PC-9 (cell line): ENCODE measurements at regions not wholly inside any gene's neighbourhood (a gene's known extent, or its start where the extent isn't known, plus 50 kb on each side); places are given as distances from the start of the nearest gene placed in this dataset.
A peak's percentile ranks its signal among the peaks of the same experiment; 100 is the strongest.

Source experiments
- BruUV-seq: library from RNA; stranded (reverse); fragments of 400-500 nt; replicated peaks from 2 replicates; lab custom pipeline; 2021; lab: Mats Ljungman, UMichigan
- CTCF ChIA-PET: fragments of 300-600 bp; sonication (Branson Sonifier 250); formaldehyde crosslinking; loops from one replicate; lab custom pipeline; 2022; ENCODE audit warnings: antibody characterized with exemption; lab: Charles Lee
- POLR2A ChIA-PET: fragments of 300-600 bp; sonication (Branson Sonifier 250); formaldehyde crosslinking; loops from one replicate; lab custom pipeline; 2022; ENCODE audit warnings: antibody characterized with exemption; ENCODE audit not compliant: unreplicated experiment; lab: Charles Lee
- DNase-seq, 2 experiments: peaks; one replicate each; pipeline versions ENCODE4 v3.0.0 to v3.0.0-alpha.2; 2015 to 2022; ENCODE audit warnings: mixed read lengths in 1 of 2
- H2AFZ ChIP-seq: fragments of 200-600 bp; sonication (generic); 2 replicates; pipeline ENCODE4 v1.8.1; 2017; ENCODE audit warnings: antibody characterized with exemption
- H3F3A ChIP-seq: fragments of 200-600 bp; sonication (generic); 2 replicates; pipeline ENCODE4 v1.8.1; 2017; ENCODE audit warnings: antibody characterized with exemption, mild to moderate bottlenecking, low read depth; ENCODE audit not compliant: insufficient read depth
- H3K27ac ChIP-seq: fragments of 200-600 bp; sonication (generic); 2 replicates; pipeline ENCODE4 v1.6.1; 2016; ENCODE audit warnings: mixed run types
- H3K27me3 ChIP-seq: fragments of 200-600 bp; sonication (generic); 2 replicates; pipeline ENCODE4 v1.6.1; 2016; ENCODE audit warnings: low read depth, mixed run types; ENCODE audit not compliant: insufficient read depth
- H3K36me3 ChIP-seq: fragments of 200-600 bp; sonication (generic); 2 replicates; pipeline ENCODE4 v1.6.1; 2016; ENCODE audit warnings: low read depth, mixed run types
- H3K4me1 ChIP-seq: fragments of 200-600 bp; sonication (generic); replicated peaks from 2 replicates; pipeline ENCODE4 v1.6.1; 2016; ENCODE audit warnings: mixed run types; ENCODE audit not compliant: insufficient read depth
- H3K4me2 ChIP-seq: fragments of 200-600 bp; sonication (generic); 2 replicates; pipeline ENCODE4 v1.6.1; 2017; ENCODE audit warnings: mixed run types
- H3K4me3 ChIP-seq: fragments of 200-600 bp; sonication (generic); 2 replicates; pipeline ENCODE4 v1.6.1; 2016; ENCODE audit warnings: mixed run types
- H3K79me2 ChIP-seq: fragments of 200-600 bp; sonication (generic); 2 replicates; pipeline ENCODE4 v1.6.1; 2017; ENCODE audit warnings: low read depth, mixed run types
- H3K9me2 ChIP-seq: fragments of 200-600 bp; sonication (generic); 2 replicates; pipeline ENCODE4 v1.8.1; 2017; ENCODE audit warnings: mild to moderate bottlenecking; ENCODE audit not compliant: insufficient read depth
- H3K9me3 ChIP-seq: fragments of 200-600 bp; sonication (generic); 2 replicates; pipeline ENCODE4 v1.8.1; 2016; ENCODE audit warnings: low read depth; ENCODE audit not compliant: insufficient read depth
- H4K20me1 ChIP-seq: fragments of 200-600 bp; sonication (generic); 2 replicates; pipeline ENCODE4 v1.8.1; 2017; ENCODE audit not compliant: insufficient read depth
- EZH2 ChIP-seq: fragments of 200-600 bp; sonication (generic); IDR thresholded peaks from 2 replicates; pipeline ENCODE4 v1.8.0; 2017; ENCODE audit warnings: antibody characterized with exemption, low read depth
- intact Hi-C: fragments of 100-400 bp; cut with micrococcal nuclease; formaldehyde crosslinking; loops from one replicate; pipeline ENCODE4 v1.10.0; 2022; ENCODE audit not compliant: unreplicated experiment
- TF ChIP-seq, protein P1 (sequence below): fragments of 200-600 bp; sonication (generic); conservative IDR thresholded peaks from 2 replicates; pipeline ENCODE4 v1.6.1; 2017; ENCODE audit warnings: mixed run types, antibody characterized with exemption, mild to moderate bottlenecking, moderate library complexity

DNA sequence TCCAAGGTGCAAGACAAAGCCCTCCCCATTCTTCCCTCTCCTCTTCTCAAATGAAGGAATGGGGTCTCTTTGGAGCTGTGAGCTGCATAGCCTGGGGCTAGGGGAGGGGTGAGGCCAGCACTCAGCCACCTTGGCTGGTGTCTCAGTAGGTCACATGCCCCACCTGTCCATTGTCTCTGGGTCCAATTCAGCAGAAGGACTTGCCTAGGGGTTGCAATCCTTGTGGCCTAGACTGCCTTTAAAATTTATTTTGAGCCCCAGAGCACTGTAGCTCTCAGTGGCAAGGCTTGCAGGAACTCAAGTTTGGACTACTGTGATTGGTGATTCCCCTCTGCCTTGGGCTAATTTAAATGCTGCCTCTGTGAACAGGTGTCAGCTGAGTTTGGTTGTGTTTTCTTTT, 336.7 kb downstream of the DDX10 start:
- Histone ChIP-seq H3K79me2 (no peaks in the 10 kb centered on the region), H4K20me1 (no peaks in the 10 kb centered on the region), H3K27ac (no peak overlapping the region), H2AFZ (no peak overlapping the region), H3K4me1 (no peaks in the 10 kb centered on the region), H3K27me3 (no peaks in the 10 kb centered on the region), H3K4me2 (no peak overlapping the region), H3K9me2 (no peaks in the 10 kb centered on the region), H3K36me3 (no peaks in the 10 kb centered on the region), H3K9me3 (no peaks in the 10 kb centered on the region), H3K4me3 (no peak overlapping the region), H3F3A (no peaks in the 10 kb centered on the region)
- ChIA-PET CTCF (no interaction called here), POLR2A (no interaction called here)
- TF ChIP-seq EZH2: no peak
- TF ChIP-seq, protein P1, sequence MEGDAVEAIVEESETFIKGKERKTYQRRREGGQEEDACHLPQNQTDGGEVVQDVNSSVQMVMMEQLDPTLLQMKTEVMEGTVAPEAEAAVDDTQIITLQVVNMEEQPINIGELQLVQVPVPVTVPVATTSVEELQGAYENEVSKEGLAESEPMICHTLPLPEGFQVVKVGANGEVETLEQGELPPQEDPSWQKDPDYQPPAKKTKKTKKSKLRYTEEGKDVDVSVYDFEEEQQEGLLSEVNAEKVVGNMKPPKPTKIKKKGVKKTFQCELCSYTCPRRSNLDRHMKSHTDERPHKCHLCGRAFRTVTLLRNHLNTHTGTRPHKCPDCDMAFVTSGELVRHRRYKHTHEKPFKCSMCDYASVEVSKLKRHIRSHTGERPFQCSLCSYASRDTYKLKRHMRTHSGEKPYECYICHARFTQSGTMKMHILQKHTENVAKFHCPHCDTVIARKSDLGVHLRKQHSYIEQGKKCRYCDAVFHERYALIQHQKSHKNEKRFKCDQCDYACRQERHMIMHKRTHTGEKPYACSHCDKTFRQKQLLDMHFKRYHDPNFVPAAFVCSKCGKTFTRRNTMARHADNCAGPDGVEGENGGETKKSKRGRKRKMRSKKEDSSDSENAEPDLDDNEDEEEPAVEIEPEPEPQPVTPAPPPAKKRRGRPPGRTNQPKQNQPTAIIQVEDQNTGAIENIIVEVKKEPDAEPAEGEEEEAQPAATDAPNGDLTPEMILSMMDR: no peak
- no TSS peak for BruUV-seq
- DNase-seq: no peak
- intact Hi-C loops: no loop called here

DNA sequence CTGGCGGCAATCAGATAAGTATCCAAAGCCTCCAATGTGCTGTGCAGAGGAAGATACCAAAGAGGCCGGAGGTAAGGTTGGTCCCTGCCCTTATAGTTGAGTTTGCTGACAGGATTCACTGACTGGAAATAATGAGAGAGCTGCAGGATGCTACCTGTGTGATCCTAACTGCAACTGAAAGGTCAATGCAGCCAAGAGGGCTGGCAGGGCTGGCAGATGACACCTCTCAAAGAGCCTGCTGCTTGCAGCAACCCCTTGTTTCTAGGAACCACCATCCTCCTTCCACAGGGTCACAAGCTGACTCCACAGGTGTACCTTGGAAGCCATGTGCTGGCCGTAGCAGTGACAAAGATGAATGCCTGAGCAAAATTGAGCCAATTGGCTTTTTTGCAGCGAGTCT, 348.1 kb downstream of the DDX10 start:
- Histone ChIP-seq H3K9me3 (no peaks in the 10 kb centered on the region), H3K4me3 (no peak overlapping the region), H3K36me3 (no peaks in the 10 kb centered on the region), H3K9me2 (no peaks in the 10 kb centered on the region), H3K4me1 (no peaks in the 10 kb centered on the region; the same call in 1 of the 2 replicates), H4K20me1 (no peaks in the 10 kb centered on the region), H3K79me2 (no peaks in the 10 kb centered on the region), H2AFZ (no peak overlapping the region), H3K4me2 (no peak overlapping the region), H3K27me3 (no peaks in the 10 kb centered on the region), H3K27ac (no peak overlapping the region), H3F3A (no peaks in the 10 kb centered on the region)
- no peak for TF ChIP-seq EZH2
- TF ChIP-seq, protein P1: no peak
- ChIA-PET POLR2A (no interaction called here), CTCF (no interaction called here)
- BruUV-seq: no TSS peak
- intact Hi-C loops: no loop called here
- DNase-seq: no peak

DNA sequence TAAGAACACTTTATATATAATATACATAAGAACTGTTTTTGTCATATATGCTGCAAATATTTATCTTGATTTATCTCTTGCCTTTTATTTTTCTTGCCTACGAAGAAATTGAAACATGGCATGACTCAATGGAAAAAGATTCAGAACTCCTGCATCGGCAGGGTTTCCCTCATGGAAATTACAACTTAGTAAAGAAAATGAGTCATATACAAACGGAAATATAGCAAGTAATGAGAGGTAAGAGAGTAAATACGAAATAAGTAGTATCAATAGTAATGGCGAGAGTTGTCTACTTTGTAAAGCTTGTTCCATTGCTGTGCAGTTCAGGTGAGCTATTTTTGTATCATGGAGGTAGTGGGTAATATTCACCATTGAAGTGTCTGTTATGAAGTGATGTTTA, 350.4 kb downstream of the DDX10 start:
- H3F3A ChIP-seq: no peaks in the 10 kb centered on the region
- BruUV-seq: no TSS peak
- no peaks in the 10 kb centered on the region for H3K9me2 ChIP-seq
- no peaks in the 10 kb centered on the region; the same call in 1 of the 2 replicates for H3K4me1 ChIP-seq
- no peaks in the 10 kb centered on the region for H4K20me1 ChIP-seq
- no peaks in the 10 kb centered on the region for H3K79me2 ChIP-seq
- no peaks in the 10 kb centered on the region for H3K9me3 ChIP-seq
- ChIA-PET POLR2A (no interaction called here), CTCF (interaction anchor here (0.7 kb wide), 1 partner anchor 13 kb away, joined by 3 read pairs; no protein-coding TSS in a partner anchor)
- H3K36me3 ChIP-seq: no peaks in the 10 kb centered on the region
- no peak overlapping the region for H3K27ac ChIP-seq
- intact Hi-C loops: no loop called here
- no peak overlapping the region; the same call in 1 of the 2 replicates for H2AFZ ChIP-seq
- peak in 1 of 2 experiments; percentile 49 for DNase-seq
- no peaks in the 10 kb centered on the region for H3K27me3 ChIP-seq
- TF ChIP-seq, protein P1: no peak
- TF ChIP-seq EZH2: no peak
- no peak overlapping the region for H3K4me3 ChIP-seq
- H3K4me2 ChIP-seq: peak overlapping the region; percentile 14; the same call in 1 of the 2 replicates
